Left lung (tissue), 4 donors: ENCODE measurements at regions not wholly inside any gene's neighbourhood (a gene's known extent, or its start where the extent isn't known, plus 50 kb on each side); places are given as distances from the start of the nearest gene placed in this dataset.

ENCODE experiments used
- ATAC-seq: fragments of 200-7000 bp; cut with Tn5 transposase; one replicate; pipeline ENCODE4 v1.9.1; 2020; ENCODE audit warnings: moderate library complexity
- DNase-seq, 4 donors: peaks; one replicate each; pipeline ENCODE4 v3.0.0-alpha.2; 2013 to 2020
- H3K27ac ChIP-seq, 2 donors: fragments of 200-600 bp; sonication (generic) in 1 of 2; one replicate each; pipeline versions ENCODE4 v1.5.0 to v1.8.0; 2020 to 2021
- H3K27me3 ChIP-seq, 2 donors: fragments of 200-600 bp; sonication (generic) in 1 of 2; one replicate each; pipeline versions ENCODE4 v1.5.0 to v1.8.0; 2020 to 2021
- H3K36me3 ChIP-seq, 2 donors: fragments of 200-600 bp; sonication (generic) in 1 of 2; one replicate each; pipeline versions ENCODE4 v1.5.0 to v1.8.0; 2020 to 2021
- H3K4me1 ChIP-seq, 2 donors: fragments of 200-600 bp; one replicate each; pipeline ENCODE4 v1.8.0; 2021
- H3K4me3 ChIP-seq, 2 donors: fragments of 200-600 bp; sonication (generic) in 1 of 2; one replicate each; pipeline versions ENCODE4 v1.5.0 to v1.8.0; 2020 to 2021; ENCODE audit warnings: mild to moderate bottlenecking in 1 of 2
- H3K9me3 ChIP-seq, 2 donors: fragments of 200-600 bp; sonication (generic) in 1 of 2; one replicate each; pipeline versions ENCODE4 v1.5.0 to v1.8.0; 2020 to 2021
- intact Hi-C, 2 donors: fragments of 100-400 bp; cut with DNase I; formaldehyde crosslinking; loops; one replicate each; pipeline versions ENCODE4 v1.11.2 to v1.14.2; 2022
- TF ChIP-seq, protein P1 (sequence below), 2 donors: fragments of 200-600 bp; sonication (generic) in 1 of 2; IDR thresholded peaks; one replicate each; pipeline versions ENCODE4 v1.5.0 to v1.8.0; 2021; ENCODE audit warnings: antibody characterized with exemption in 2 of 2
- donor health status: DM: no; HTN: yes; CAD: no.
- donor health status: DM: no; HTN: no; CAD: no.

GRCh38 chr14:50007123-50007903 lies 109.1 kb downstream of the VCPKMT start:
- no peak for DNase-seq
- TF ChIP-seq, protein P1, sequence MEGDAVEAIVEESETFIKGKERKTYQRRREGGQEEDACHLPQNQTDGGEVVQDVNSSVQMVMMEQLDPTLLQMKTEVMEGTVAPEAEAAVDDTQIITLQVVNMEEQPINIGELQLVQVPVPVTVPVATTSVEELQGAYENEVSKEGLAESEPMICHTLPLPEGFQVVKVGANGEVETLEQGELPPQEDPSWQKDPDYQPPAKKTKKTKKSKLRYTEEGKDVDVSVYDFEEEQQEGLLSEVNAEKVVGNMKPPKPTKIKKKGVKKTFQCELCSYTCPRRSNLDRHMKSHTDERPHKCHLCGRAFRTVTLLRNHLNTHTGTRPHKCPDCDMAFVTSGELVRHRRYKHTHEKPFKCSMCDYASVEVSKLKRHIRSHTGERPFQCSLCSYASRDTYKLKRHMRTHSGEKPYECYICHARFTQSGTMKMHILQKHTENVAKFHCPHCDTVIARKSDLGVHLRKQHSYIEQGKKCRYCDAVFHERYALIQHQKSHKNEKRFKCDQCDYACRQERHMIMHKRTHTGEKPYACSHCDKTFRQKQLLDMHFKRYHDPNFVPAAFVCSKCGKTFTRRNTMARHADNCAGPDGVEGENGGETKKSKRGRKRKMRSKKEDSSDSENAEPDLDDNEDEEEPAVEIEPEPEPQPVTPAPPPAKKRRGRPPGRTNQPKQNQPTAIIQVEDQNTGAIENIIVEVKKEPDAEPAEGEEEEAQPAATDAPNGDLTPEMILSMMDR (IDR thresholded peaks at IDR 0.05) = no peak
- Histone ChIP-seq H3K27ac (no peak overlapping the region), H3K4me3 (no peak overlapping the region), H3K36me3 (no peaks in the 10 kb centered on the region), H3K27me3 (peaks cover 0 to 7% of the 10 kb centered on the region in 2 donors), H3K4me1 (peaks cover 7 to 25% of the 10 kb centered on the region in 2 donors), H3K9me3 (no peaks in the 10 kb centered on the region)
- ATAC-seq = no peak
- intact Hi-C loops = no loop called here

GRCh38 chr14:50008562-50008961 lies 107.8 kb downstream of the VCPKMT start:
- H3K4me1 ChIP-seq = peaks cover 0 to 13% of the 10 kb centered on the region in 2 donors
- H3K36me3 ChIP-seq = no peaks in the 10 kb centered on the region
- intact Hi-C loops = no loop called here
- H3K4me3 ChIP-seq = no peak overlapping the region
- DNase-seq (no peak), ATAC-seq (no peak)
- H3K9me3 ChIP-seq = no peaks in the 10 kb centered on the region
- TF ChIP-seq, protein P1 (IDR thresholded peaks at IDR 0.05) = no peak
- no peak overlapping the region for H3K27ac ChIP-seq
- H3K27me3 ChIP-seq = no peaks in the 10 kb centered on the region

- intact Hi-C loops = no loop called here
- no peaks in the 10 kb centered on the region for H3K9me3 ChIP-seq
- no peak for ATAC-seq
Measured at GRCh38 chr14:50008974-50009373, 107.4 kb downstream of the VCPKMT start.

DNA sequence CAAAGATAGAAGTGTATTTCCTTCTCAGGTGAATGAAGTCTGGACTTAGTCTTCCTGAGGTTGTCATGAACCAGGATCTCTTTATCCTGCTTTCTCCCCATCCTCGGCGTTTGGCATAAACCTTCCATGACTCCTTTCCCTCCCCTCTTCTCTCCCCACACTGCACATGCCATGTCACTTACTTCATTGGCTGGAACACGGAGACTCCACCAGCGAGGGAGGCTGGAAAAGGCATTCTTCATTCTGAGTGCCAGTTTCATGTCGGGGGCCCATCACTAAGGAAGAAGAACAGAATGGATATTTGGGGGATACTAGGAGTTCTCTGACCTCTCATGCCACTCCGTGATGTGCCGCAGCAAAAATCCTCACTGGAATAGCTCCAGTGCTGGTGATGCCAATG lies 105.6 kb downstream of the VCPKMT start:
- intact Hi-C loops = no loop called here
- no peaks in the 10 kb centered on the region for H3K27me3 ChIP-seq
- H3K36me3 ChIP-seq = no peaks in the 10 kb centered on the region
- no peak for ATAC-seq
- H3K4me1 ChIP-seq = no peaks in the 10 kb centered on the region
- no peak overlapping the region for H3K4me3 ChIP-seq
- no peaks in the 10 kb centered on the region for H3K9me3 ChIP-seq
- TF ChIP-seq, protein P1 (IDR thresholded peaks at IDR 0.05) = no peak
- no peak overlapping the region for H3K27ac ChIP-seq
- DNase-seq = no peak

More at GRCh38 chr14:50008974-50009373, 107.4 kb downstream of the VCPKMT start:
- Histone ChIP-seq H3K4me3 (no peak overlapping the region), H3K27me3 (no peaks in the 10 kb centered on the region), H3K36me3 (no peaks in the 10 kb centered on the region), H3K27ac (no peak overlapping the region), H3K4me1 (peaks cover 0 to 8% of the 10 kb centered on the region in 2 donors)
- DNase-seq = no peak
- TF ChIP-seq, protein P1 (IDR thresholded peaks at IDR 0.05) = no peak

- ATAC-seq = no peak
- Histone ChIP-seq H3K27ac (no peak overlapping the region), H3K4me3 (no peak overlapping the region), H3K9me3 (no peaks in the 10 kb centered on the region), H3K4me1 (no peaks in the 10 kb centered on the region), H3K36me3 (no peaks in the 10 kb centered on the region), H3K27me3 (no peaks in the 10 kb centered on the region)
- TF ChIP-seq, protein P1 (IDR thresholded peaks at IDR 0.05) = no peak
- intact Hi-C loops = no loop called here
- DNase-seq = no peak
Measured at GRCh38 chr14:50011242-50011641, 105.1 kb downstream of the VCPKMT start.
